COLO668 (cell line): ENCODE measurements at regions not wholly inside any gene's neighbourhood (a gene's known extent, or its start where the extent isn't known, plus 50 kb on each side); places are given as distances from the start of the nearest gene placed in this dataset.

ENCODE experiments used
- DNase-seq: peaks from one replicate; lab custom pipeline; 2025; ENCODE audit not compliant: unreplicated experiment; lab: John Stamatoyannopoulos, UW

DNA sequence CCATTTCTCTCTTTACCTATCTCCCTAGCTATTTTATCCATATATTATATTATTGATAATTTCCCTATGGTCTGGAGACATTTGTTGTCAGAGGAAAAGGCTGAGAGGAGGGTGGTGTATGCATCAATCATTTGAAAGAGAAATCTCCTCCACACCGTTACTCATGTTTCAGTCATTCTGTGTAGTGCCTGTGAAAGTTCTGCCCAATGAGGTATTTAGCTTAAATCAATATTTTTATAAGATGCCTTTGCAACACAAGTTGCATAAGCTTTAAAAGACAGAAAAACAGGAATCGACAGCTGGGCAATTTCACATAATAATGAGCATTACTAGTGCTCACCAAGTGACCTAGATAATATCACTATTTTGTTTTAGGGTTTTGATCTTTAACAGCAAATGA is 363.7 kb upstream of the FSIP2 start:
- DNase-seq: no peak

DNA sequence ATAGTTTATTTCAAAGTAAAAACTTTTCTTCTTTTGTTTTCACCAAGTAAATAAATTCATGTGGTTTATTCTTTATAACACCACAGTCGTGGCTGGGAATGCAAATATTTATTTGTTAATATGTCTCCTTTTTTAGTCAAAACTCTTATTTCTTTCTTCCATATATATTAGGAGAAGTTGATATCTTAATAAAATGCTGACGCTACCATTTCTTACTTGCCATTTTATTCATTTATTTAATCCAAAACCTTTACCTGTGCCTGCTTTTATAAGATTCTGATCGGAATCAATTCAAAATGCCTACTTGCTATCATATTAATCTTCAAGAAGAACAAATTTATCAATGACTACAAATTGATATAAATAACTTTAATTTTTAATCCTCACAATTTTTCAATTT is 362.9 kb upstream of the FSIP2 start:
- no peak for DNase-seq

DNA sequence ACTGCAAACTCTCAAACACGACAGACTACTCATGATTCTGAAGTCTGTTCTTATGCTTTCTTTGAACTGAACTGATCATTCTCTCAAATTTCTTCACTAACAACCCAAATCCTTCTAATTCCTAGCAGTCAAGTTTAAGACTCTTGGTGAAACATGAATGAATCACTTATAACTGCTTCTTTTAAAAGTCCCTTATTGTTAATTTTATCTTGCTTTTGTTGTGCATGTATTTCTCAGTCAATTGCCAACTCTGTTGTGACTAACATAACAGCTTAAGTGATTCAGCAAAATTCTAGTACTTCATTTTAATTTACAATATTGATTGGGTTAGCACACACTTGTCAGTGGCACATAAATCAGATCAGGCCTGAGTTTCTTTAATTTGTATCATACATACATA is 357.0 kb upstream of the FSIP2 start:
- no peak for DNase-seq

DNA sequence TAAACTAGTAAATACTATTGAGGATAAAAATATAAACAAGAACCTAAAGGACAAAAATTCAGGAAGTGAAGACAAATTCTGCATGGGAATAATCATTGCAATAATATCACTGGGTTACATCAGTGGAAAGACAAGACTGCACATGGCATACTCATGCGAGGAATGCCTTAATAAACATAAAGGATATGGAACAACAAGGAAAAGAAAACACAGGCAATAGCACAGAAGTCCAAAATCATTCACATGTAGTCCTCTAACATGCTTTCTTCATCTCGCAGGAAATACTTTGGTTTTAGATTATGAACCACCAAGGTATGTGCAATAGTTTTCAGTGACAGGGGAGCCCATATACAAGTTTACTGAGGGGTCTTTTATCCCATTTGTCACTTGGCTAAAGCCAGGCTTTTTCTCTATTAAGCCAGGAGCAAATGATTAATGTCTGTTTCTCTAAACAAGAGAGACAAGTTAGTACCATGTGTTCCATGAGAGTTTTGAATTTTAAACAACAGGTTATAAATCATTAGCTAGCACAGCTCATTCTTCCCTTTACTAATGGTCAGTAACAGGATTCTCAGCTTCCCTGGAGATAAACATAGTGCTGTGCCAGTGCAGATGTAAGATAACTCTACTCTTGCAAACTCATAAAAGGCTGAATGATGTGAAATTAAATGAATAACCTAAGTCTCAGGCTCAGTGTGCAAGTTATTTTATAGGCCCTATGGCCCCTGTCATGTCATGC is 353.6 kb upstream of the FSIP2 start:
- DNase-seq: no peak

DNA sequence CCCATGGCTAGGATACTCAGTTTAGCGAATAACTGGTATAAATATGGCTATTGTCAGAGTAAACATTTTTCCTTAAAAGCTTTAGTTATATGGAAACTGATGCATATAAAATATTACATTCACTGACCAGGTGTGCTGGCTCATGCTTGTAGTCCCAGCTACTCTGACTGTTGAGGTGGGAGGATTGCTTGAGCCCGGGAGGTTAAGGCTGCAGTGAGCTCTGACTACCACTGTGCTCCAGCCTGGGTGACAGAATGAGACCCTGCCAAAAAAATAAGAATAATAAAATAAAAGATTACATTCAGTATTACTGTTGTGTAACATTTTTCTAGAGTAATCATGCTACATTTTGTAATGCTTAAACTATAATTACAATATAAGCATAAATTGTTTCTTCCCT is 350.4 kb upstream of the FSIP2 start:
- DNase-seq: no peak

DNA sequence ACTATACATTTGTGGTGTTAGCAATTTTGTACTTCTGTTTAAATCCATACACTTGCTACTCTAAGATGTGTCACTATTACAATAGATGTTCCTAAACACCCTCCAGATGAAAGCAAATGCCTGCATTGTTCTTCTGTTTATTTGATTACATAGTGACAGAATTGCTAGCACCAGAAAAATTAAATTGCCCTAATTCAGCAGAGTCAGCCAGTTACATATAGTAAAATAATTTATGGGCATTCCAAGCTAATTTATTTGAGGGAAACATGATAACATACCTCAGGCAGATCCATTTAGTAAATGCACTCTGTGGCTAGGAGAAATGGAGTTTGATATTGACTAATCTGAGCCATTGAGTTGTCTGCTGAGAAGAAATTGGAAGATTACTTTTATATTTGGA is 347.1 kb upstream of the FSIP2 start:
- DNase-seq: no peak

DNA sequence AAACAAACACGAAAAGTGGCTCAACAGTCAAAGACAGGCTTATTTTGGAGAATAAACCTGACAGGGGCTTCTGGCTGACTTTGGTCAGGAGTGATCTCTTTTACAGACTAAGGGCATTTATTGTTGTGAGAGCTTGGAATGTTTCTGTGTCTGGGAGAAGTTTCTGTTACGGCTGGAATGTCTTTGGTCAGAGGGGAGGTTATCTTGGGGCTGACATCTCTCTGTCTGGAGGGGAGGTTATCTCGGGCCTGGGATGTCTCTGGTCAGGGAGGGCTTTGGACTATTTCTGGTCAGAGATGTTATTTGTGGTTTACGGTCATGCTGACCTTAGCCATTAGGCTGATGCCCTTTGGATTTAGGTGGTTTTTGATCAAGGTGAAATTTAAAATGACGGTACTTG is 345.5 kb upstream of the FSIP2 start:
- DNase-seq: no peak

DNA sequence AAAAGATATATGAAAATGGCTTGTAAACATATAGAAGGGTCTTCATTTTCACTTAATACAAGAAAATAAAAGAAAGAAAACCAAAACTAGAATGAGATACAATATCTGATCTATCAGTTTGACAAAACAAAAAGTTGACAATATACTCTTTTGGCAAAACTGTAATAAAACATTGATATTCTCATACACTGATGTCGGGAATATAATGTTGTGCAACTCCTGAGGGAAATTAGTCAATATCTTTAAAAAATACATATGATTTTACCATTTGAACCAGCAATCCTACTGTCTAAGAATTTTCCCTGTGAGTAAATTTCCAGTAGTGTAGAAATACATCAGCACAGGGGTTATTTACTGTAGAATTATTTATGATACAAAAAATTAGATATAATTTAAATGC is 336.1 kb upstream of the FSIP2 start:
- DNase-seq: no peak

DNA sequence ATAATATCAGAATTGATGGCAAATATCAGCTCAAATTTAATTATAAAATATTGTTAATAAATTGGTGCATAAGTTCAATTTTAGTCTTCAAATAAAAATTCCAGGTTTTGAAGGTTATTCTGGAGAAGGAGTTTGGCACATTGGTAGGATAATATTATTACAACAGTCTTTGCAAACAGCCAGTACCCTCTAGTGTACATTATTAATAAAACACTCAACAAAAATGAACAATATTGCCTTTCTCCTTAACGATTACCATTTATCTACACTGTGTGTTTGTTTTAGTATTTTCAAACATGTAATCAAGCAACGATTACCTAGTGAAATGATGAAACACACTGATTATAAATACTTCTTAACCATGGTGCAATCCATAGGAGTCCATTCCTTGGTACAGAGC is 334.0 kb upstream of the FSIP2 start:
- DNase-seq: no peak

DNA sequence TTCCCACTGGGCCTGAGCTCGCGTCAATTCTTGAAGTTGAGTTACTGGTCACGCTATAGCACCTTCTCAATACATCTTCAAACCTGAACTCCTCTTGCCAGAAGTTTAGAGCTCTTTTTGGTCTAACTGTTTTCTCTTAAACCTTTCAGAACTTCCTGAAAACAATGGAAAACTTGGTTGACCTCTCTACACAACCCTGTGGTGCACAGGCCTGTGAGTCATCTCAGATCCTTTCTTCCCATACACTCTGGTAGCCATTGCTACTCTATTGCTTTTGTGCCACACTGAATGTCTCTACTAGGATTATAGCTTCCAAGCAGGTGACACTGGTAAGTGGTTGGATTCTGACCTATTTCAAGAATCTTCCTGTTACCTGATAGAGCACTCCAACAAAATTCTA is 321.5 kb upstream of the FSIP2 start:
- no peak for DNase-seq

DNA sequence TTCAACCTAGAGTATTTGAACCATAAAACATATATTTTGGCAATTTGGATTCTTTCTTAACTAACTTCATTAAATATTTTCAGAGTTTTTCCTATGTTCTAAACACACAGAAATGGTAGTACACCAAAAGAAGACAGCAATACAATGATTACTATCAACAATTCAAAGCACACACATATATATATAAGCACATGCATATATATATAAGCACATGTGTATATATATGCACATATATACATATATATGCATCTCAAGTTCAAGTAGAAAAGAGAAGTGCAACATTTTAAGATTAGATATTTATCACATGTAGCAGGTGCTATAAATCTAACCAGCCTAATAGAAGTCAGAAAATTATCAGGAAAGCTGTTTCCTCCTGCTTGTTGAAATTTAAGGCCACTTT is 320.9 kb upstream of the FSIP2 start:
- no peak for DNase-seq

DNA sequence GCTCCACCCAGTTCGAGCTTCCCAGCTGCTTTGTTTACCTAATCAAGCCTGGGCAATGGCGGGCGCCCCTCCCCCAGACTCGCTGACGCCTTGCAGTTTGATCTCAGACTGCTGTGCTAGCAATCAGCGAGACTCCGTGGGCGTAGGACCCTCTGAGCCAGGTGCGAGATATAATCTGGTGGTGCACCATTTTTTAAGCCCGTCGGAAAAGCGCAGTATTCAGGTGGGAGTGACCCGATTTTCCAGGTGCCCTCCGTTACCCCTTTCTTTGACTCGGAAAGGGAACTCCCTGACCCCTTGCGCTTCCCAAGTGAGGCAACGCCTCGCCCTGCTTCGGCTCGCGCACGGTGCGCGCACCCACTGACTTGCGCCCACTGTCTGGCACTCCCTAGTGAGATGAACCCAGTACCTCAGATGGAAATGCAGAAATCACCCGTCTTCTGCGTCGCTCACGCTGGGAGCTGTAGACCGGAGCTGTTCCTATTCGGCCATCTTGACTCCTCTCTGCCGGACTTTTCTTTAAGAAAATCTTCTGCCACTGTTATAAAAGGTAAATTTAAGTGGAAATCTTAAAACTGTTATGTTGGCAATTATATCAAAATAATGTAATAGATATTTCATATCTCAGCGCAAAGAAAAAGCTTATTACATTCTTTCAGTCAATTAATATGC is 313.5 kb upstream of the FSIP2 start:
- DNase-seq: peak; percentile 15

DNA sequence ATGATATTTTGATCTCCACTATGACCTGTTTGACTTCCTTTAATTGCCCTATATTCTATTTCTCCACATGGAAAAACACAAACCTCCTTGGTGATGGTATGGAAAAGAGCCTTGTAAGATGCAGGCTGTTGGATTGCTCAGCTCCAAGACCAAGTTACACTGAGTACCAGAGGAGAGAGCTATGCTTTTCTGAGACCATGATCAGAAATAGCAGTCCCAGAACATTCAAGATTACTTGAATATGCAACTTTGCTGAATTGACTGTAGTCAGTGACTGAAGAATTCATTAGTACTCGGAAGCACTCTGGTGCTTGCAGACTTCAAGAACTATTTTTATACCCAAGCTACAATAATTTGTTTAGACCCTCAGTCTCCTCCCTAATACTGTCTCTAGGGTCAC is 310.6 kb upstream of the FSIP2 start:
- DNase-seq: no peak

DNA sequence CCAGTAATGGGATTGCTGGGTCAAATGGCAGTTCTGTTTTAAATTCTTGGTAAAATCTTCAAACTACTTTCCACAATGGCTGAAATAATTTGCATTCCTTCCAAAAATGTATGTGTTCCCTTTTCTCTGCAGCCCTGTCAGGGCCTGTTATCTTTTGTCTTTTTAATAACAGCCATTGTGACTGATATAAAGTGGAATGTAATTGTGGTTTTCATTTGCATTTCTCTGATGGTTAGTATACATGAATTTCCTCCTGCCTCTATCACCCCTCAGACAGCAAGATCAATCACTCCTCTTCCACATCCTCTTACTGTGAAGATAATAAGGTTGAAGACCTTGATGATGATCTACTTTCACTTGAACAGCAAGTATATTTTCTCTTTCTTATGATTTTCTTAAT is 304.8 kb upstream of the FSIP2 start:
- DNase-seq: no peak

DNA sequence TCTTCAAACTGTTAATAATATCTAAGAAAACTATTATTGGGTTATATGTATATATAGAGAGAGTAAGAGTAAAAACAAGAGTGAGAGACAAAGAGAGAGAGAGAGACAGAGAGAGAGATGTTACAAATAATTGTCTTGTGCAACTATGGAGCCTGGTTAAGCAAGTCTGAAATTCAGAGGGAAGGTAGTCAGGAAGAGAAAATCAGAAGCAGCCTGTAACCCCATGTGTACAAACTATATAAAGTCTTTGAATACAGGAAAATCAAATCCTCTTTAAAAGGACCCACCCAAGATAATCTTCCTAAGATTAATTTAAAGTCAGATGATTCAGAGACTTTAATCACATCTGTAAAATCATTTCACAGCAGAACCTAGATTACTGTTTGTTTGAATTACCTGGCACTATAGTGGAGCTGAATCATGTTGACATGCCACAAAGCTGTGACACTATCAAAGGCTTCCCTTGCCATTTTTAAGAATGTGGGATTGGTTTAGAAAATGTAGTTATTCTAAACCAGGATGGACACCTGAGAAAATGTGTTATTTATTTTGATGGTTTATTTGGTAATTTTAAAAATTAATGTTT is 301.7 kb upstream of the FSIP2 start:
- DNase-seq: no peak

DNA sequence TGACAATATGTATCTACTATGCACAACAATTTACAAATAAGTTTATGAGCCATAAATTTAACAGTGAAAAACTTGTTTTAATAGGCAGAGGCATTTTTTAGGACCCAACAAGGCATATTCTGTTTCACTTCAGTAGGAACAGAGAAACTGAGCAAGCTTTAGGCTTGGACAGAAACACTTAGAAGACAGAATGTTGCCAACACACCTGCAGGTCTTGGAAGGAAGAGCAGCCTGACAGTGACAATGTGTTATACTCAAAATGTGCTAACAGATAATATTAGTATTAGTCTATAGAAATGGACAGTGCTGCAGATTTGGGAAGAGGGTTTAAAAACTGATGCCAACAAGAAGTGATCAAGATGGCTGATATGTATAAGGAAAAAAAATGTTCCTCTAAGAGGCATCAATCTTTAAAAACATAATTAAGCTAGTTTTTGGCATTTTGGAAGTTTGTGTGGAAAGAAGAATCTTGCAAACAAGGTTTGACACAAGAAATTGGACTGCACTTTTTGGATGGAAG is 297.1 kb upstream of the FSIP2 start:
- no peak for DNase-seq

DNA sequence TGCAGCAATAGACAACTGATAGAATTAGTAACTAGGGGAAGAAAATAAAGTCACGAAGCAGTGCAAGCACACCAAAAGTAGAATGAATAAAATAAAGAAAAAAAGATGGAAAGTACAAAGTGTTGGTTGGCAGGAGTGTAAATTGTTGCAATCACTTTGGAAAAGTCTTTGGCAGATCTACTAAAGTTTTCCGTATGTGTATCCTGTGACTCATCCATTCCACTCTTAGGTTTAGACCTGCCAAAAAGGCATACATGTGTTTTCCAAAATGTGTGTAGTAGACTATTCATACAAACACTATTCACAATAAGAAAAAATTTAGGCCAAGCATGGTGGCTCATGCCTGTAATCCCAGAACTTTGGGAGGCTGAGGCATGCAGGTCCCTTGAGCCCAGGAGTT is 282.1 kb upstream of the FSIP2 start:
- no peak for DNase-seq

DNA sequence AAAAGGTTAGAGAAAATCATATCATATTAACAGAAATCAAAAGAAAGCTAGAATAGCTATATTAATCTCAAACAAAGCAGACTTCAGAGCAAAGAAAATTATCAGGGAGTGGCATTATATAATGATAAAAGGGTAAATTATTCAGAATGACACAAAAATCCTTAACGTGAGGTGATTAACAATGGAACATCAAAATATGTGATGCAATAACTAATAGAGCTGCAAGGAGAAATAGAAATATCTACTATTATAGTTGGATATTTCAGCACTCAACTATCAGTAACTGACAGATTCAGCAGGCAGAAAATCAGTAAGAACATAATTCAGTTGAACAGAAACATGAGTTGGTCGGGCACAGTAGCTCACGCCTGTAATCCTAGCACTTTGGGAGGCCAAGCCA is 275.1 kb upstream of the FSIP2 start:
- no peak for DNase-seq

DNA sequence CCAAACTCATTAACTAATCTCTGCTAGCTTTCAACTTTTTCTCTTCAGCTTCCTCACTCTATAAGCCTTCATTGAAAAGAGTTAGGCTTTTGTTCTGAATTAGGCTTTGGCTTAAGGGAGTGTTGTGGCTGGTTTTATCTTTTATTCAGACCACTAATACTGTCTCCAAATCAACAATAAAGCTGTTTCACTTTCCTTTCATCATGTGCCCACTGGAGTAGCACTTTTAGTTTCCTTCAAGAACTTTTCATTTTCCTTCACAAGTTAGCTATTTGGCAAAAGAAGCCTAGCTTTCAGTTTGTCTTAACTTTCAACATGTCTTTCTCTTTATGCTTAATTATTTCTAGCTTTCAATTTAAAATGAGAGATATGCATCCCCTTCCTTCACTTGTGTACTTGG is 271.7 kb upstream of the FSIP2 start:
- DNase-seq: no peak

DNA sequence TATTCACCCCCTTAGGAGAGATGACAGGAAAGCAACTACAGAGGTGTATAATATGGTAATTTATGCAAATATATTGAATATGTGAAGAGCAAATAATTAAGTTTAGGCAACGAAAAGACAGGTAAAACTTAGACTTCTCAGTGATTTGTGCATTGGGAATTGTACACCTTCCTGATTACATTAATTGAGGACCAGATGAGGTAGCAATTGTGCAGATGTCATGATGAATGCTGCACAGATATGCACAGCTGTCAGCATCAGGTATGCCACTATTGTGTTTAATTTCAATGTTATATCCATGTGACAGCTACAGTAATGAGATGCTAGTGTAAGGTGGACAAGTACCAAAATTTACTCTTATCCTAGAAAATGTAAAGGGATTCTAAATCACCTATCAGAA is 267.2 kb upstream of the FSIP2 start:
- no peak for DNase-seq

DNA sequence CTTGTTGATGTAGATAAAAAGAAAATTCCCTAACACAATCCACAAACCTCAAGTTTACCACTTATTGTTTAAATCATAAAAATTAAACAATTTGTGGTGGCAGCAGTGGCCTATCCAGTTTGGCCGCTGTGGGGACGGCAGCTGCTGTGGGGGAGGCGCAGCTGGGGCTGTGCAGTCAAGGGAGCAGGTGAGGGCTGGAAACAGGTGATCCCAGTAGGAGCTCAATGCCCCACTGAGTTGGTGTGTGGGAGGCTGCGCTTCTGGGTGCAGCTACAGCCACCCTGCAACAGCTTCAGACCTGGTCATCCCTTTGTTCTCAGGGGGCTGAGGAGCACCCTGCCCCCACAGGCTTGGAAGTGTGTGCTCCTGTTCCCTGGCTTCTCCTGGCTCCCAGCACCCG is 266.0 kb upstream of the FSIP2 start:
- no peak for DNase-seq

DNA sequence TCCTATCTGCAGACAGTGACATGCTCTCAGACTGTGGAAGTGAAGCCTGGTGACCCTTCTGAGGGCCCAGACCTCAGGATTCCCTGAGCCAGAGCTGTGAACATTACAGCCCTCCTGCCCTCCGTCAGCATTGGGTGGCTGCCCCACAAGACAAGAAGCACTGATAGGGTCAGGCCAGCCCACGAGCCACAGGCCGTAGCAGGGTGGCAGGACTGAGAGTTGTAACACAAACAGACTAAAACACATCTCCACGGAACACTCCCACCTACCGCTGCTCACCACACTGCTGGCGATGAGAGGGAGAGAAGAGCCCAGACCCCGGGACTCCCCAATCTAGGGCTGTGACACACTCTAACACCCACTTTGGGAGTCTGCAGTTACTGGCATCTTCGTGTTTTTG is 264.8 kb upstream of the FSIP2 start:
- DNase-seq: no peak
